GM12878 (cell line): ENCODE measurements at regions not wholly inside any gene's neighbourhood (a gene's known extent, or its start where the extent isn't known, plus 50 kb on each side); places are given as distances from the start of the nearest gene placed in this dataset.

ENCODE experiments used
- CEBPB ChIP-seq, 2 experiments: fragments of 150-350 bp in 1 of 2; IDR thresholded peaks; 2 replicates each; pipeline ENCODE4 v1.6.1; 2012 to 2014; ENCODE audit warnings: low read depth in 2 of 2, low read length in 2 of 2, borderline replicate concordance in 1 of 2, inconsistent platforms in 1 of 2
- EP300 ChIP-seq, 2 experiments: fragments of 150-350 bp in 1 of 2; IDR thresholded peaks; 2 replicates each; pipeline ENCODE4 v1.6.1; 2011 to 2012; ENCODE audit warnings: low read depth in 2 of 2, low read length in 2 of 2, borderline replicate concordance in 1 of 2, improper control_type of control experiment in 1 of 2, inconsistent platforms in 1 of 2; ENCODE audit not compliant: control insufficient read depth in 1 of 2
- EZH2 ChIP-seq: IDR thresholded peaks from 2 replicates; pipeline ENCODE4 v1.6.1; 2012; ENCODE audit warnings: low read depth, mild to moderate bottlenecking, control low read depth, inconsistent platforms, low read length, borderline replicate concordance; ENCODE audit not compliant: control insufficient read depth
- FOXM1 ChIP-seq: IDR thresholded peaks from 2 replicates; pipeline ENCODE4 v1.6.1; 2012; ENCODE audit warnings: low read depth, mild to moderate bottlenecking, inconsistent platforms, low read length, moderate library complexity
- MLLT1 ChIP-seq: fragments of 450-650 bp; IDR thresholded peaks from 2 replicates; pipeline ENCODE4 v1.6.1; 2016; ENCODE audit warnings: mild to moderate bottlenecking
- MYC ChIP-seq: IDR thresholded peaks from 2 replicates; pipeline ENCODE4 v1.6.1; 2011; ENCODE audit warnings: mild to moderate bottlenecking, low read length, moderate library complexity, inconsistent platforms; ENCODE audit not compliant: insufficient read depth, insufficient replicate concordance, insufficient read length, severe bottlenecking
- NFIC ChIP-seq: IDR thresholded peaks from 2 replicates; pipeline ENCODE4 v1.6.1; 2012; ENCODE audit warnings: low read depth, mild to moderate bottlenecking, inconsistent platforms, low read length, moderate library complexity
- POLR2A ChIP-seq: IDR thresholded peaks from 2 replicates; pipeline ENCODE4 v1.6.1; 2011; ENCODE audit warnings: low read depth, mild to moderate bottlenecking, low read length
- SIN3A ChIP-seq: IDR thresholded peaks from 2 replicates; pipeline ENCODE4 v1.6.1; 2012; ENCODE audit warnings: low read depth, low read length, improper control_type of control experiment
- TARDBP ChIP-seq: IDR thresholded peaks from 2 replicates; pipeline ENCODE4 v1.6.1; 2016; ENCODE audit warnings: borderline replicate concordance
- ZNF24 ChIP-seq: fragments of 450-650 bp; IDR thresholded peaks from 2 replicates; pipeline ENCODE4 v1.6.1; 2017; ENCODE audit warnings: antibody characterized with exemption, mild to moderate bottlenecking
- ZNF274 ChIP-seq: IDR thresholded peaks from one replicate; pipeline ENCODE4 v1.8.0; 2011; ENCODE audit not compliant: insufficient read length, insufficient read depth
- TF ChIP-seq, protein P1 (sequence below), 3 experiments: IDR thresholded peaks in 2 of 3; conservative IDR thresholded peaks in 1 of 3; 2 replicates each; pipeline ENCODE4 v1.5.1; 2011; ENCODE audit warnings: low read depth in 3 of 3, low read length in 3 of 3, mild to moderate bottlenecking in 3 of 3, control low read depth in 2 of 3, moderate library complexity in 2 of 3, inconsistent platforms in 1 of 3, mixed read lengths in 1 of 3; ENCODE audit not compliant: control insufficient read depth in 2 of 3, insufficient read depth in 1 of 3; ENCODE audit errors: extremely low read depth in 1 of 3
- TF ChIP-seq, protein P2 (sequence below): IDR thresholded peaks from 2 replicates; pipeline ENCODE4 v1.6.1; 2012; ENCODE audit warnings: low read depth, low read length, improper control_type of control experiment

GRCh38 chr2:221833966-221834365, 261.9 kb upstream of the EPHA4 start:
- TF ChIP-seq, protein P1, sequence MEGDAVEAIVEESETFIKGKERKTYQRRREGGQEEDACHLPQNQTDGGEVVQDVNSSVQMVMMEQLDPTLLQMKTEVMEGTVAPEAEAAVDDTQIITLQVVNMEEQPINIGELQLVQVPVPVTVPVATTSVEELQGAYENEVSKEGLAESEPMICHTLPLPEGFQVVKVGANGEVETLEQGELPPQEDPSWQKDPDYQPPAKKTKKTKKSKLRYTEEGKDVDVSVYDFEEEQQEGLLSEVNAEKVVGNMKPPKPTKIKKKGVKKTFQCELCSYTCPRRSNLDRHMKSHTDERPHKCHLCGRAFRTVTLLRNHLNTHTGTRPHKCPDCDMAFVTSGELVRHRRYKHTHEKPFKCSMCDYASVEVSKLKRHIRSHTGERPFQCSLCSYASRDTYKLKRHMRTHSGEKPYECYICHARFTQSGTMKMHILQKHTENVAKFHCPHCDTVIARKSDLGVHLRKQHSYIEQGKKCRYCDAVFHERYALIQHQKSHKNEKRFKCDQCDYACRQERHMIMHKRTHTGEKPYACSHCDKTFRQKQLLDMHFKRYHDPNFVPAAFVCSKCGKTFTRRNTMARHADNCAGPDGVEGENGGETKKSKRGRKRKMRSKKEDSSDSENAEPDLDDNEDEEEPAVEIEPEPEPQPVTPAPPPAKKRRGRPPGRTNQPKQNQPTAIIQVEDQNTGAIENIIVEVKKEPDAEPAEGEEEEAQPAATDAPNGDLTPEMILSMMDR (IDR thresholded peaks at IDR 0.05 in 2 of 3, conservative IDR thresholded peaks at IDR 0.05 in 1 of 3; ENCODE audit: control insufficient read depth in 2 of 3, extremely low read depth in 1 of 3, insufficient read depth in 1 of 3, low read depth in 3 of 3, low read length in 3 of 3) = no peak
- no peak for TF ChIP-seq MLLT1
- TF ChIP-seq NFIC = no peak
- TF ChIP-seq POLR2A = no peak
- no peak for TF ChIP-seq MYC
- TF ChIP-seq ZNF274 = no peak
- TF ChIP-seq FOXM1 = no peak
- TF ChIP-seq ZNF24 = no peak
- TF ChIP-seq SIN3A = no peak
- no peak for TF ChIP-seq EZH2
- TF ChIP-seq TARDBP = no peak
- TF ChIP-seq, protein P2, sequence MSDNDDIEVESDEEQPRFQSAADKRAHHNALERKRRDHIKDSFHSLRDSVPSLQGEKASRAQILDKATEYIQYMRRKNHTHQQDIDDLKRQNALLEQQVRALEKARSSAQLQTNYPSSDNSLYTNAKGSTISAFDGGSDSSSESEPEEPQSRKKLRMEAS = no peak
- no peak for TF ChIP-seq EP300 (IDR thresholded peaks at IDR 0.05; ENCODE audit: borderline replicate concordance in 1 of 2, control insufficient read depth in 1 of 2, low read depth in 2 of 2, low read length in 2 of 2)
- TF ChIP-seq CEBPB (IDR thresholded peaks at IDR 0.05; ENCODE audit: borderline replicate concordance in 1 of 2, low read depth in 2 of 2, low read length in 2 of 2) = no peak
